Fibroblast of lung (primary cell): ENCODE measurements at regions not wholly inside any gene's neighbourhood (a gene's known extent, or its start where the extent isn't known, plus 50 kb on each side); places are given as distances from the start of the nearest gene placed in this dataset.

Experiments used
- EZH2 ChIP-seq: IDR thresholded peaks from 2 replicates; pipeline ENCODE4 v1.5.1; 2012; ENCODE audit warnings: low read length, control low read depth, mild to moderate bottlenecking; ENCODE audit errors: missing control alignments
- TF ChIP-seq, protein P1 (sequence below), 2 donors: IDR thresholded peaks in 1 of 2; conservative IDR thresholded peaks in 1 of 2; 1 replicate in 1 of 2; 2 replicates in 1 of 2; pipeline ENCODE4 v1.5.1; 2011 to 2012; ENCODE audit warnings: low read length in 2 of 2, control low read depth in 1 of 2, inconsistent platforms in 1 of 2, low read depth in 1 of 2, mild to moderate bottlenecking in 1 of 2

DNA sequence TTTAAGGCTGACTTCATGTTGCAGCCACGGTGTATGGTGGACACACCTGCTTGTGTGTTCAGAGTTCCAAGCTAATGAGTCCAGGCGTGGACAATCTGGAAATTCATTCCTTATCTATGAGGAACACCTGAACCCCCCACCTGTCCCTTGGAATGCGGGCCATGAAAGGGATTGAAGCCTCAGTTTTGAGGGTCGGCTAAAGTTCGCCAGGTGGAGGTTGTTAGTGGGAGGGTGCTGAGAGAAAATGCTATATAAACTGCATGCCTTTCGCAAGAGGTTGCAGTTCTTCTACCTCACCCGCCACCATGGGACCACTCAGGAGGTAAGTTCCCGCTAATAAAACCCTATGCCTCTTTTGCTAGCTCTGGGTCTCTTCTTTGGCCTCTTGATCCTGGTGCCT, 348.0 kb downstream of the BCL11B start:
- TF ChIP-seq, protein P1, sequence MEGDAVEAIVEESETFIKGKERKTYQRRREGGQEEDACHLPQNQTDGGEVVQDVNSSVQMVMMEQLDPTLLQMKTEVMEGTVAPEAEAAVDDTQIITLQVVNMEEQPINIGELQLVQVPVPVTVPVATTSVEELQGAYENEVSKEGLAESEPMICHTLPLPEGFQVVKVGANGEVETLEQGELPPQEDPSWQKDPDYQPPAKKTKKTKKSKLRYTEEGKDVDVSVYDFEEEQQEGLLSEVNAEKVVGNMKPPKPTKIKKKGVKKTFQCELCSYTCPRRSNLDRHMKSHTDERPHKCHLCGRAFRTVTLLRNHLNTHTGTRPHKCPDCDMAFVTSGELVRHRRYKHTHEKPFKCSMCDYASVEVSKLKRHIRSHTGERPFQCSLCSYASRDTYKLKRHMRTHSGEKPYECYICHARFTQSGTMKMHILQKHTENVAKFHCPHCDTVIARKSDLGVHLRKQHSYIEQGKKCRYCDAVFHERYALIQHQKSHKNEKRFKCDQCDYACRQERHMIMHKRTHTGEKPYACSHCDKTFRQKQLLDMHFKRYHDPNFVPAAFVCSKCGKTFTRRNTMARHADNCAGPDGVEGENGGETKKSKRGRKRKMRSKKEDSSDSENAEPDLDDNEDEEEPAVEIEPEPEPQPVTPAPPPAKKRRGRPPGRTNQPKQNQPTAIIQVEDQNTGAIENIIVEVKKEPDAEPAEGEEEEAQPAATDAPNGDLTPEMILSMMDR (conservative IDR thresholded peaks at IDR 0.05 in 1 of 2, IDR thresholded peaks at IDR 0.05 in 1 of 2; ENCODE audit: low read depth in 1 of 2, low read length in 2 of 2), result no peak
- no peak for TF ChIP-seq EZH2
